ENCODE measurements at regions not wholly inside any gene's neighbourhood (a gene's known extent, or its start where the extent isn't known, plus 50 kb on each side); places are given as distances from the start of the nearest gene placed in this dataset.
"Not testable (repeated sequence)": the region's sequence is repeated elsewhere in the genome, so short reads cannot be mapped to it uniquely, and the experiment has no call there.

- no peak overlapping the region for H3K4me3 ChIP-seq (ENCODE audit: low read depth, low read length)
- TF ChIP-seq, protein P1, sequence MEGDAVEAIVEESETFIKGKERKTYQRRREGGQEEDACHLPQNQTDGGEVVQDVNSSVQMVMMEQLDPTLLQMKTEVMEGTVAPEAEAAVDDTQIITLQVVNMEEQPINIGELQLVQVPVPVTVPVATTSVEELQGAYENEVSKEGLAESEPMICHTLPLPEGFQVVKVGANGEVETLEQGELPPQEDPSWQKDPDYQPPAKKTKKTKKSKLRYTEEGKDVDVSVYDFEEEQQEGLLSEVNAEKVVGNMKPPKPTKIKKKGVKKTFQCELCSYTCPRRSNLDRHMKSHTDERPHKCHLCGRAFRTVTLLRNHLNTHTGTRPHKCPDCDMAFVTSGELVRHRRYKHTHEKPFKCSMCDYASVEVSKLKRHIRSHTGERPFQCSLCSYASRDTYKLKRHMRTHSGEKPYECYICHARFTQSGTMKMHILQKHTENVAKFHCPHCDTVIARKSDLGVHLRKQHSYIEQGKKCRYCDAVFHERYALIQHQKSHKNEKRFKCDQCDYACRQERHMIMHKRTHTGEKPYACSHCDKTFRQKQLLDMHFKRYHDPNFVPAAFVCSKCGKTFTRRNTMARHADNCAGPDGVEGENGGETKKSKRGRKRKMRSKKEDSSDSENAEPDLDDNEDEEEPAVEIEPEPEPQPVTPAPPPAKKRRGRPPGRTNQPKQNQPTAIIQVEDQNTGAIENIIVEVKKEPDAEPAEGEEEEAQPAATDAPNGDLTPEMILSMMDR (IDR thresholded peaks at IDR 0.05; ENCODE audit: insufficient read depth, low read depth, low read length) = no peak
- no peak for DNase-seq (ENCODE audit: low read depth)
Observed at GRCh38 chr4:114249976-114250375, 270.5 kb upstream of the ARSJ start.

DNA sequence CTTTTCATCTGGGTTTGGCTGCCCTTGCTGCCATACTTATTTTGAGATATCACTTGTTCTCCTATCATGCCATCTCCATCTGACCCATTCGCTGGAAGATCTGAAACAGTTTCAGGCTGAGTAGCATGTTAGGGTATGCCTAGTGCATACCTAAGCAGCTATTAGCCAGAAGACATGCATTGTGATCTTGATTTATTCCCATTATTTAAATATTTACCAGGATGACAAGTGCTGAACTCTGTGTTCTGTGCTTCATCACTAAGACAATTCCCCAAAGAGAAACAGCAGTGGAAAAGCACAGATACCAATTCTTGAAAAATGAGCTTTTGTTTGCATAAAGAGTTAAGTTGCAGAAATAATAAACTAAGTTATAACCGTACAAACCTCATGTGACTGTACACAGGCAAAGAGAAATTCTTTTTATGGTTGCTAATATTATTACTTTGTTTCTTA is 271.0 kb upstream of the ARSJ start:
- no peak overlapping the region for H3K4me3 ChIP-seq (ENCODE audit: low read depth, low read length)
- peak; percentile 26 for DNase-seq (ENCODE audit: low read depth)
- TF ChIP-seq, protein P1 (IDR thresholded peaks at IDR 0.05; ENCODE audit: insufficient read depth, low read depth, low read length) = no peak

DNA sequence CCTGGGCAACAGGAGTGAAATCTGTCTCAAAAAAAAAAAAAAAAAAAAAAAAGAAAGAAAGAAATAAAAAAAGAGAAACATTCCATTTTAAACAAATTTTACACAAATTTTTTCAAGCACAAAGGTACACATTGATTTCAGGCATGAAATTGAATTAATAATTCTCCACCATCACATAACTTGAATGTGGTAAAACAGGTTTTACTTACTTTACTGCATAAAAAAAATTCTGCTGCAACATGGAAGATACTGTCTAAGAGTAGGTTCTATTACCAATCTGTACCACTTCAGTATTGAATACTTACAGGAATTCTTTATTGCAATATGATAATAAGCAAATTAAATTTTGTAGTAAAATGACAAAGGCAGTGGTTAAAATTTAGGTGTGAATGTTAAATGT is 271.6 kb upstream of the ARSJ start:
- no peak overlapping the region for H3K4me3 ChIP-seq (ENCODE audit: low read depth, low read length)
- TF ChIP-seq, protein P1 (IDR thresholded peaks at IDR 0.05; ENCODE audit: insufficient read depth, low read depth, low read length) = no peak
- no peak for DNase-seq (ENCODE audit: low read depth)

DNA sequence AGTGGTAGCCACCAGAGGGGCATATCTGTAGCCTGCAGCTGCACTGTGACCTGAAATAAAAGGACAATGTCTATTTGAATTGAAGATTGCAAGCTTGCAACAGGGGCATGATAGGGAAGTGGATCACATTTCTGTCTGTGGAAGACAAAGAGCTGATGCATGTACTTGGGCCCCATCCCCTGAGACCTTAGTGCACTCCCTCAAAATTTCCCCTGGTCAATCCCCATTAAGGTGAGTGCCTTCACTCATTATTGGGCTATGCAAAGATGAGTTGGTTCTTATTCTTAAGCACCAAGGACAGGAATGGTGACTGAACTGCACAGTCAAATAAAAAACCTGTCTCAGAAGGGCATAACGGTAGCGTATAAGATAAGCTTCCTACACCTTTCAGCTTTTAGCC is 273.1 kb upstream of the ARSJ start:
- TF ChIP-seq, protein P1 (IDR thresholded peaks at IDR 0.05; ENCODE audit: insufficient read depth, low read depth, low read length) = no peak
- no peak for DNase-seq (ENCODE audit: low read depth)
- H3K4me3 ChIP-seq (ENCODE audit: low read depth, low read length) = no peak overlapping the region

GRCh38 chr4:114257501-114257900 is 278.1 kb upstream of the ARSJ start:
- TF ChIP-seq, protein P1 (IDR thresholded peaks at IDR 0.05; ENCODE audit: insufficient read depth, low read depth, low read length) = no peak
- peak; percentile 10 for DNase-seq (ENCODE audit: low read depth)
- no peak overlapping the region for H3K4me3 ChIP-seq (ENCODE audit: low read depth, low read length)

- H3K4me3 ChIP-seq (ENCODE audit: low read depth, low read length); DNase-seq (ENCODE audit: low read depth): not testable (repeated sequence)
Observed at GRCh38 chr4:114262421-114262820, 283.0 kb upstream of the ARSJ start.

DNA sequence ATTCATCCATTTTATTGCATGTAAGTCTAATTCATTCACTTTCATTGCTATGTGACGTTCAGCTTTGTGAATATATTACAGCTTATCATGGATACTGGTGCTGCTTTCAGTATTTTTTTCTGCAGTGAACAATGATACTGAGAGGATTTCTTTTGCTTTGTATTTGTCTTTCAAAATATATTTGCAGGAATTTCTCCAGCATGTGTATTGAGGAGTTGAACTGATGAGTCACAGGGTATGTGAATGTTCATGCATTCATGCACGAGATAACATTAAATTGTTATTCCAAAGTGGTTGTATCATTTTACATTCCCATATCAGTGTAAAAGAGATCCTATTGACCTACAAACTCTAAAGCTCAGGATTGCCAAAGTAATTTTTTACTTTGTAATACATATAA is 283.8 kb upstream of the ARSJ start:
- no peak overlapping the region for H3K4me3 ChIP-seq (ENCODE audit: low read depth, low read length)
- peak; percentile 24 for DNase-seq (ENCODE audit: low read depth)
- TF ChIP-seq, protein P1 (IDR thresholded peaks at IDR 0.05; ENCODE audit: insufficient read depth, low read depth, low read length) = no peak

Measured in fibroblast of villous mesenchyme (primary cell).